Transverse colon (tissue), 4 donors: ENCODE measurements at regions not wholly inside any gene's neighbourhood (a gene's known extent, or its start where the extent isn't known, plus 50 kb on each side); places are given as distances from the start of the nearest gene placed in this dataset.

ENCODE experiments used
- DNase-seq: peaks from one replicate; pipeline ENCODE4 v3.0.0-alpha.2; 2019
- H3K27ac ChIP-seq, 4 donors: fragments of 200-600 bp; sonication (generic); 2 replicates each; pipeline ENCODE4 v1.5.1; 2016 to 2018; ENCODE audit warnings: inconsistent platforms in 4 of 4
- H3K27me3 ChIP-seq: fragments of 200-600 bp; sonication (generic); 2 replicates; pipeline ENCODE4 v1.5.1; 2017; ENCODE audit warnings: inconsistent platforms
- H3K36me3 ChIP-seq, 4 donors: fragments of 200-600 bp; sonication (generic); 2 replicates each; pipeline ENCODE4 v1.5.1; 2017 to 2019; ENCODE audit warnings: inconsistent platforms in 4 of 4
- H3K4me1 ChIP-seq, 4 donors: fragments of 200-600 bp; sonication (generic); 2 replicates each; pipeline ENCODE4 v1.5.1; 2017 to 2020; ENCODE audit warnings: inconsistent platforms in 4 of 4
- H3K4me3 ChIP-seq, 4 donors: fragments of 200-600 bp; sonication (generic); 1 replicate in 1 of 4; 2 replicates in 3 of 4; pipeline versions ENCODE4 v1.5.1 to v1.6.1; 2017 to 2019; ENCODE audit warnings: inconsistent platforms in 4 of 4
- H3K9me3 ChIP-seq, 2 donors: fragments of 200-600 bp; sonication (generic); 2 replicates each; pipeline ENCODE4 v1.5.1; 2017 to 2019; ENCODE audit warnings: inconsistent platforms in 2 of 2
- EP300 ChIP-seq: sonication (generic); formaldehyde crosslinking; IDR thresholded peaks from one replicate; pipeline ENCODE4 v1.6.1; 2017; ENCODE audit warnings: antibody characterized with exemption, low read depth
- POLR2A ChIP-seq: fragments of 450-650 bp; IDR thresholded peaks from one replicate; pipeline ENCODE4 v1.6.1; 2016; ENCODE audit warnings: antibody characterized with exemption, mild to moderate bottlenecking, moderate library complexity
- POLR2AphosphoS5 ChIP-seq, 3 donors: sonication (generic); formaldehyde crosslinking; IDR thresholded peaks; one replicate each; pipeline ENCODE4 v1.6.1; 2016; ENCODE audit warnings: antibody characterized with exemption in 3 of 3
- WGBS, 2 donors: methylation state at CpG; one replicate each; pipeline ENCODE4 v1.1.5; 2018; ENCODE audit warnings: low coverage in 1 of 2; 5-methylcytosine and 5-hydroxymethylcytosine counted together
- in situ Hi-C, 4 donors: fragments of 200-750 bp; cut with MboI; loops; one replicate each; pipeline versions ENCODE4 v1.15.0 to v1.15.1; 2017; ENCODE audit warnings: low sequenced_read_pairs in 3 of 4, low pct_ligation_motif_present in 1 of 4, low pct_unique_long_range_greater_than_20kb in 1 of 4
- intact Hi-C: fragments of 100-400 bp; cut with DNase I; formaldehyde crosslinking; loops from one replicate; pipeline ENCODE4 v1.15.1; 2023; ENCODE audit warnings: low total_unique reads
- TF ChIP-seq, protein P1 (sequence below), 5 experiments: fragments of 200-600 bp in 3 of 5; fragments of 450-650 bp in 2 of 5; sonication (generic) in 3 of 5; IDR thresholded peaks; 1 replicate in 2 of 5; 2 replicates in 3 of 5; pipeline ENCODE4 v1.5.1; 2016 to 2017; ENCODE audit warnings: antibody characterized with exemption in 5 of 5, inconsistent platforms in 3 of 5, mild to moderate bottlenecking in 2 of 5, moderate library complexity in 1 of 5

DNA sequence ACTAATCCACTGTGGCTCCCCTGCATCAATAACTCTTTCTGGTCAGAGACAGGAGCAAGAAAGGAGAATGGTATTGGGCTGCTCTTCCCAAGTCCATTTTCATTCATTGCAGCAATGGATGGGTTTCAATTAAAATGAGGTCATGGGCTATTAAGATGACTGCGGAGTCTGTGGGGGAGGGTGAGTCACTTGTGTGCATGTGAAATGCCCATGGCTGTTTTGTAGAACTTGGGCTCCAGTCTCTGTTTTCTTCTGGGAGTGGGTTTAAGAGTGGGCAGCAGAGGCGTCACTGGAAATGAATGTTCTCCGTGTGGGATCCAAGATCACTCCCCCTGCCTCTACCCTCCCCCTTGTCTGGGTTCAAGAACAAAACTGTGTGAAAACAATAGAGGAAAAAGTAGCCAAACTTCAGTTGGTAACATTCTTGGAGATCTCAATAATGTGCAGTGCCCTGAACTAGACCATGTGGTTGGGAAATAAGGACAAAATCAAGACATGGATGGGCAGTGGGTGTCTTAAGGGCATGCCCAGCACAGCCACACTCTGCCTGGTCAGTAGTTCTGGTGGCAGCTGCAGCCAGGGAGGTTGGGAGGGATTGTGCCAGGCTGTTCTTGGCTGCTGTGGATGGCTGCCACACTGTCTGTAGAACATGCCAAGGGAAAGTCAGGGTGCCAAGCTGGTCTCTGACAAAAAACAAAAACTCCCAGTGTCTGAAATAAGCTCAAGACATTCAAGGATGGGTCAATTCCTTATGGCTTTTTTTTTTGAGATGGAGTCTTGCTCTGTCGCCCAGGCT is 68.2 kb upstream of the CXCR4 start:
- H3K4me1 ChIP-seq: no peaks in the 10 kb centered on the region
- WGBS, 2 donors: 83 to 95% methylated on average over 3 to 4 of the region's 4 CpGs
- in situ Hi-C loops: no loop called here
- DNase-seq: no peak
- TF ChIP-seq POLR2A (no peak), POLR2AphosphoS5 (IDR thresholded peaks at IDR 0.05) (no peak), EP300 (no peak)
- H3K27ac ChIP-seq: no peak overlapping the region
- intact Hi-C loops: no loop called here
- H3K36me3 ChIP-seq: no peaks in the 10 kb centered on the region
- H3K4me3 ChIP-seq: no peak overlapping the region
- no peaks in the 10 kb centered on the region for H3K27me3 ChIP-seq
- H3K9me3 ChIP-seq: no peaks in the 10 kb centered on the region

DNA sequence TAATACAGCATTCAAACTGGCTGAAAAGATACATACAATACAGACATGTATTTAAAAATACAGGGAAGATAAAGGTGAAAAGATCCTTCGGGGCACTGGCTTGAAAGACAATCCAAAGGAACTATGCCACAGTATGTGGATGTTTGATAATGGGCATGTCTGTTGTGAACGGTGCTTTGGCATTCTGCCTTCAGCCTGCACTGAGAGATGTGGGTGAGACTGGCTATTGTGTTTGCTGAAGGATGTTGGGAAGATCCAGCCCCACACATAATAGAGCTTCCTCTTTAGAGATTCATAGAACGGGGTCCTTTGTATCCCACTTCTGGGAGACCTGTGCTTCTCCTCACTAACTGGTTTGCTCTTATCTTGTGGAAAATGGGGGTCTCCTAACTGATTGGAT is 65.1 kb upstream of the CXCR4 start:
- Histone ChIP-seq H3K4me1 (no peaks in the 10 kb centered on the region), H3K9me3 (no peaks in the 10 kb centered on the region), H3K36me3 (no peaks in the 10 kb centered on the region), H3K27me3 (no peaks in the 10 kb centered on the region), H3K27ac (no peak overlapping the region), H3K4me3 (no peak overlapping the region)
- 33 to 57% methylated on average over 2 to 3 of the region's 3 CpGs for WGBS, 2 donors
- in situ Hi-C loops: no loop called here
- no peak for TF ChIP-seq POLR2AphosphoS5 (IDR thresholded peaks at IDR 0.05)
- TF ChIP-seq EP300: no peak
- no peak for TF ChIP-seq POLR2A
- TF ChIP-seq, protein P1, sequence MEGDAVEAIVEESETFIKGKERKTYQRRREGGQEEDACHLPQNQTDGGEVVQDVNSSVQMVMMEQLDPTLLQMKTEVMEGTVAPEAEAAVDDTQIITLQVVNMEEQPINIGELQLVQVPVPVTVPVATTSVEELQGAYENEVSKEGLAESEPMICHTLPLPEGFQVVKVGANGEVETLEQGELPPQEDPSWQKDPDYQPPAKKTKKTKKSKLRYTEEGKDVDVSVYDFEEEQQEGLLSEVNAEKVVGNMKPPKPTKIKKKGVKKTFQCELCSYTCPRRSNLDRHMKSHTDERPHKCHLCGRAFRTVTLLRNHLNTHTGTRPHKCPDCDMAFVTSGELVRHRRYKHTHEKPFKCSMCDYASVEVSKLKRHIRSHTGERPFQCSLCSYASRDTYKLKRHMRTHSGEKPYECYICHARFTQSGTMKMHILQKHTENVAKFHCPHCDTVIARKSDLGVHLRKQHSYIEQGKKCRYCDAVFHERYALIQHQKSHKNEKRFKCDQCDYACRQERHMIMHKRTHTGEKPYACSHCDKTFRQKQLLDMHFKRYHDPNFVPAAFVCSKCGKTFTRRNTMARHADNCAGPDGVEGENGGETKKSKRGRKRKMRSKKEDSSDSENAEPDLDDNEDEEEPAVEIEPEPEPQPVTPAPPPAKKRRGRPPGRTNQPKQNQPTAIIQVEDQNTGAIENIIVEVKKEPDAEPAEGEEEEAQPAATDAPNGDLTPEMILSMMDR (IDR thresholded peaks at IDR 0.05): no peak
- no peak for DNase-seq
- intact Hi-C loops: no loop called here

DNA sequence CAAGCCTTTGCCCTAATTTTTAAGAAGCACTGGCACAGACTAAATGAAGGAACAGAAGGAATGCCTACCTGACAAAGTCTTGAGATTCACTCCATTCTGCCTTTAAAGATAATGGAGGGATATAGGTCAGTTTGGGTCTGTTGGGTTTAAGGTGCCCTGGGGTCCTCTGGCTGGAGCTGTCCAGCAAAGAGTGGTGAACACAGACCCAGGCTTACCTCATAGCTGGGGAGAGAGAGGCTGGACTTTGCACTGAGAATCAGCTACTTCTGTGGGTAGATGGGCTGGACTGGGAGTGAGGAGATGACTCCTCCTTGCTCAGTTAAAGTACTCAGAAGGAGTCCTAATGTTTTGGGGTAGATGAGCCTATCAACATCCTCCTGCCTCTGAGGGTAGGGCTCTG is 64.4 kb upstream of the CXCR4 start:
- TF ChIP-seq POLR2AphosphoS5 (IDR thresholded peaks at IDR 0.05): no peak
- TF ChIP-seq EP300: no peak
- no peak for TF ChIP-seq POLR2A
- TF ChIP-seq, protein P1 (IDR thresholded peaks at IDR 0.05): no peak
- no peak for DNase-seq
- intact Hi-C loops (no loop called here), in situ Hi-C loops (no loop called here)
- no peak overlapping the region for H3K4me3 ChIP-seq
- H3K27me3 ChIP-seq: no peaks in the 10 kb centered on the region
- H3K9me3 ChIP-seq: no peaks in the 10 kb centered on the region
- H3K4me1 ChIP-seq: no peaks in the 10 kb centered on the region
- H3K36me3 ChIP-seq: no peaks in the 10 kb centered on the region
- H3K27ac ChIP-seq: no peak overlapping the region

DNA sequence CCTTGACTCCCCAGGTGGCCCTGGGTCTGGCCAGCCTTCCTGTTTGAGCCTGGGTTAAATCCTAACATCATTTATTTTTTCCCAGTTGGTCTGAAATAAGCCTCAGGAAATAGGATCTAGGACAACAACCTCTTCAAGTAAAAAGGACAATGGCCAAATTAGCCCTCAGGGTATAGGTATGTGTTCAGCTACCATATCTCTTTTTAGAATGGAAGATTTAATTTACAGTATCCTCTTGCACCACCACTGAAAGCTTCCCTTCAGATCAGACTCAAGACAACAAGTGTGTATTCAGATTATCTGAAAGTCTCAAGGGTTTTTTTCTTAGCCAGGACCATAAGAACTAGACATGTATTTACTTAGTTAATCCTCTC is 61.6 kb upstream of the CXCR4 start:
- Histone ChIP-seq H3K4me3 (no peak overlapping the region), H3K9me3 (no peaks in the 10 kb centered on the region), H3K27me3 (no peaks in the 10 kb centered on the region), H3K4me1 (no peaks in the 10 kb centered on the region), H3K27ac (no peak overlapping the region), H3K36me3 (no peaks in the 10 kb centered on the region)
- TF ChIP-seq, protein P1 (IDR thresholded peaks at IDR 0.05): no peak
- no peak for TF ChIP-seq EP300
- no peak for TF ChIP-seq POLR2A
- TF ChIP-seq POLR2AphosphoS5 (IDR thresholded peaks at IDR 0.05): no peak
- intact Hi-C loops (no loop called here), in situ Hi-C loops (no loop called here)
- no peak for DNase-seq
